SK-N-SH (cell line): ENCODE measurements at regions not wholly inside any gene's neighbourhood (a gene's known extent, or its start where the extent isn't known, plus 50 kb on each side); places are given as distances from the start of the nearest gene placed in this dataset.

Experiments
- CTCF ChIA-PET: fragments of 300-600, 350-600 bp; formaldehyde crosslinking; extraction: SDS; loops from one replicate; lab custom pipeline; 2021; lab: Yijun Ruan, JAX
- POLR2A ChIA-PET: fragments of 350-600 bp; sonication (Branson Sonifier 250); formaldehyde crosslinking; extraction: SDS; loops from one replicate; lab custom pipeline; 2020; ENCODE audit warnings: antibody characterized with exemption, inconsistent platforms; lab: Yijun Ruan, JAX
- DNase-seq: peaks from one replicate; pipeline ENCODE4 v3.0.0; 2012
- H2AFZ ChIP-seq: fragments of 200-600 bp; sonication (generic); 2 replicates; pipeline ENCODE4 v1.8.1; 2016; ENCODE audit warnings: antibody characterized with exemption, mild to moderate bottlenecking, low read depth
- H3F3A ChIP-seq: fragments of 200-600 bp; sonication (generic); replicated peaks from 2 replicates; pipeline ENCODE3; 2016; ENCODE audit warnings: antibody characterized with exemption, mild to moderate bottlenecking; ENCODE audit not compliant: insufficient read depth
- H3K27ac ChIP-seq, 2 experiments: fragments of 200-500 bp in 1 of 2; fragments of 200-600 bp in 1 of 2; sonication (Bioruptor generic) in 1 of 2; sonication (generic), shearing (Covaris generic) in 1 of 2; 2 replicates each; pipeline versions ENCODE4 v1.5.1 to v1.6.1; 2014 to 2016; ENCODE audit warnings: low read depth in 2 of 2, inconsistent platforms in 1 of 2, low read length in 1 of 2, mild to moderate bottlenecking in 1 of 2, mixed read lengths in 1 of 2
- H3K27me3 ChIP-seq: fragments of 200-600 bp; sonication (generic), shearing (Covaris generic); 2 replicates; pipeline ENCODE4 v1.6.1; 2016; ENCODE audit warnings: mixed run types; ENCODE audit not compliant: insufficient read depth
- H3K36me3 ChIP-seq, 2 experiments: fragments of 200-500 bp in 1 of 2; fragments of 200-600 bp in 1 of 2; sonication (Bioruptor generic) in 1 of 2; sonication (generic) in 1 of 2; replicated peaks in 1 of 2; 2 replicates each; pipeline versions ENCODE3 to v1.5.1; 2014 to 2016; ENCODE audit warnings: low read length in 1 of 2, mild to moderate bottlenecking in 1 of 2; ENCODE audit not compliant: insufficient read depth in 2 of 2, control insufficient read depth in 1 of 2
- H3K4me1 ChIP-seq, 2 experiments: fragments of 200-500 bp in 1 of 2; fragments of 200-600 bp in 1 of 2; sonication (Bioruptor generic) in 1 of 2; sonication (generic), shearing (Covaris generic) in 1 of 2; 2 replicates each; pipeline versions ENCODE4 v1.5.1 to v1.6.1; 2014 to 2016; ENCODE audit warnings: low read depth in 1 of 2, low read length in 1 of 2, mixed run types in 1 of 2; ENCODE audit not compliant: insufficient read depth in 2 of 2, control insufficient read depth in 1 of 2
- H3K4me2 ChIP-seq: fragments of 200-600 bp; sonication (generic), shearing (Covaris generic); 2 replicates; pipeline ENCODE4 v1.6.1; 2017; ENCODE audit warnings: mixed run types
- H3K4me3 ChIP-seq, 2 experiments: fragments of 200-500 bp in 1 of 2; fragments of 200-600 bp in 1 of 2; sonication (Bioruptor generic) in 1 of 2; sonication (generic), shearing (Covaris generic) in 1 of 2; 2 replicates each; pipeline versions ENCODE4 v1.5.1 to v1.8.1; 2014 to 2016; ENCODE audit warnings: low read depth in 2 of 2, inconsistent platforms in 1 of 2, low read length in 1 of 2, mild to moderate bottlenecking in 1 of 2, mixed read lengths in 1 of 2, moderate library complexity in 1 of 2
- H3K79me2 ChIP-seq: fragments of 200-600 bp; sonication (generic); 2 replicates; pipeline ENCODE4 v1.8.1; 2017; ENCODE audit warnings: mild to moderate bottlenecking; ENCODE audit not compliant: insufficient read depth
- H3K9ac ChIP-seq: fragments of 200-600 bp; sonication (generic); 2 replicates; pipeline ENCODE4 v1.6.1; 2017; ENCODE audit warnings: mixed run types
- H3K9me2 ChIP-seq: fragments of 200-600 bp; sonication (generic); 2 replicates; pipeline ENCODE4 v1.6.1; 2017; ENCODE audit warnings: mixed run types
- H3K9me3 ChIP-seq: fragments of 200-600 bp; sonication (generic); 2 replicates; pipeline ENCODE4 v1.6.1; 2017; ENCODE audit warnings: mixed run types, mild to moderate bottlenecking, moderate library complexity
- H4K20me1 ChIP-seq: fragments of 200-600 bp; sonication (generic); 2 replicates; pipeline ENCODE4 v1.6.1; 2017; ENCODE audit warnings: mild to moderate bottlenecking, mixed run types; ENCODE audit not compliant: insufficient read depth
- EZH2phosphoT487 ChIP-seq: fragments of 200-600 bp; sonication (generic); IDR thresholded peaks from 2 replicates; pipeline ENCODE4 v1.6.1; 2017; ENCODE audit warnings: low read depth, mixed run types, mild to moderate bottlenecking, antibody characterized with exemption, moderate library complexity, borderline replicate concordance
- FOXM1 ChIP-seq: IDR thresholded peaks from 2 replicates; pipeline ENCODE4 v1.4.0; 2012; ENCODE audit warnings: low read depth, mild to moderate bottlenecking
- MXI1 ChIP-seq: IDR thresholded peaks from 2 replicates; pipeline ENCODE4 v1.6.1; 2012; ENCODE audit warnings: mild to moderate bottlenecking, low read depth, low read length, improper control_type of control experiment
- POLR2AphosphoS5 ChIP-seq: IDR thresholded peaks from 2 replicates; pipeline ENCODE4 v1.6.1; 2012; ENCODE audit warnings: low read depth, low read length
- SMC3 ChIP-seq: IDR thresholded peaks from 2 replicates; pipeline ENCODE4 v1.6.1; 2012; ENCODE audit warnings: low read depth, low read length, improper control_type of control experiment
- WGBS: methylation state at CpG from one replicate; pipeline ENCODE4 v1.1.6; 2017; ENCODE audit warnings: low lambda C conversion rate; 5-methylcytosine and 5-hydroxymethylcytosine counted together
- TF ChIP-seq, protein P1 (sequence below): IDR thresholded peaks from 2 replicates; pipeline ENCODE4 v1.6.1; 2012; ENCODE audit warnings: mild to moderate bottlenecking, low read depth, low read length, moderate library complexity
- TF ChIP-seq, protein P2 (sequence below): IDR thresholded peaks from 2 replicates; pipeline ENCODE4 v1.4.0; 2012; ENCODE audit warnings: low read depth, borderline replicate concordance
- TF ChIP-seq, protein P3 (sequence below): fragments of 150-350 bp; IDR thresholded peaks from 2 replicates; pipeline ENCODE4 v1.6.1; 2017; ENCODE audit warnings: antibody characterized with exemption, low read length, low read depth, borderline replicate concordance
- TF ChIP-seq, protein P4 (sequence below): fragments of 200-600 bp; sonication (generic); IDR thresholded peaks from 2 replicates; pipeline ENCODE4 v1.6.1; 2017; ENCODE audit warnings: antibody characterized with exemption, mild to moderate bottlenecking, moderate library complexity
- TF ChIP-seq, protein P5 (sequence below): IDR thresholded peaks from 2 replicates; pipeline ENCODE4 v1.4.0; 2012; ENCODE audit warnings: low read depth, borderline replicate concordance

DNA sequence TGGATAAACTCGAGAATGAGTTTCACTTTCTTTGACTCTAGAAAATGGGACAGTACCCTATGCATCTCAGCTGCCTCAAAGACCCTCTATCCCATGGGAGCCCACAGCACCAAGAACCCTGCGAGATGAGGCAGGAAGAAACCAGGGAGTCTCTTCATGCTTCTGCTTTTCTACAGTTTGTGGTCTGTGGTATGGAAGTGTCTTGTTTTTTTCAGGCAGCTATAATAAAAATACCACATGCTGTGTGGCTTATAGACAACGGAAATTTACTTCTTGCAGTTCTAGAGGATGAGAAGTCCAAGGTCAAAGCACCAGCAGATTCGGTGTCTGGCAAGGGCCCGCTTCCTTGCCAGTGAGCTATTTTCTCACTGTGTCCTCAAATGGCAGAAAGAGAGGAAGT lies 257.9 kb downstream of the SUCLG1 start (continued):
- TF ChIP-seq, protein P1, sequence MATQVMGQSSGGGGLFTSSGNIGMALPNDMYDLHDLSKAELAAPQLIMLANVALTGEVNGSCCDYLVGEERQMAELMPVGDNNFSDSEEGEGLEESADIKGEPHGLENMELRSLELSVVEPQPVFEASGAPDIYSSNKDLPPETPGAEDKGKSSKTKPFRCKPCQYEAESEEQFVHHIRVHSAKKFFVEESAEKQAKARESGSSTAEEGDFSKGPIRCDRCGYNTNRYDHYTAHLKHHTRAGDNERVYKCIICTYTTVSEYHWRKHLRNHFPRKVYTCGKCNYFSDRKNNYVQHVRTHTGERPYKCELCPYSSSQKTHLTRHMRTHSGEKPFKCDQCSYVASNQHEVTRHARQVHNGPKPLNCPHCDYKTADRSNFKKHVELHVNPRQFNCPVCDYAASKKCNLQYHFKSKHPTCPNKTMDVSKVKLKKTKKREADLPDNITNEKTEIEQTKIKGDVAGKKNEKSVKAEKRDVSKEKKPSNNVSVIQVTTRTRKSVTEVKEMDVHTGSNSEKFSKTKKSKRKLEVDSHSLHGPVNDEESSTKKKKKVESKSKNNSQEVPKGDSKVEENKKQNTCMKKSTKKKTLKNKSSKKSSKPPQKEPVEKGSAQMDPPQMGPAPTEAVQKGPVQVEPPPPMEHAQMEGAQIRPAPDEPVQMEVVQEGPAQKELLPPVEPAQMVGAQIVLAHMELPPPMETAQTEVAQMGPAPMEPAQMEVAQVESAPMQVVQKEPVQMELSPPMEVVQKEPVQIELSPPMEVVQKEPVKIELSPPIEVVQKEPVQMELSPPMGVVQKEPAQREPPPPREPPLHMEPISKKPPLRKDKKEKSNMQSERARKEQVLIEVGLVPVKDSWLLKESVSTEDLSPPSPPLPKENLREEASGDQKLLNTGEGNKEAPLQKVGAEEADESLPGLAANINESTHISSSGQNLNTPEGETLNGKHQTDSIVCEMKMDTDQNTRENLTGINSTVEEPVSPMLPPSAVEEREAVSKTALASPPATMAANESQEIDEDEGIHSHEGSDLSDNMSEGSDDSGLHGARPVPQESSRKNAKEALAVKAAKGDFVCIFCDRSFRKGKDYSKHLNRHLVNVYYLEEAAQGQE = no peak
- TF ChIP-seq FOXM1 (no peak), EZH2phosphoT487 (no peak)
- TF ChIP-seq, protein P2, sequence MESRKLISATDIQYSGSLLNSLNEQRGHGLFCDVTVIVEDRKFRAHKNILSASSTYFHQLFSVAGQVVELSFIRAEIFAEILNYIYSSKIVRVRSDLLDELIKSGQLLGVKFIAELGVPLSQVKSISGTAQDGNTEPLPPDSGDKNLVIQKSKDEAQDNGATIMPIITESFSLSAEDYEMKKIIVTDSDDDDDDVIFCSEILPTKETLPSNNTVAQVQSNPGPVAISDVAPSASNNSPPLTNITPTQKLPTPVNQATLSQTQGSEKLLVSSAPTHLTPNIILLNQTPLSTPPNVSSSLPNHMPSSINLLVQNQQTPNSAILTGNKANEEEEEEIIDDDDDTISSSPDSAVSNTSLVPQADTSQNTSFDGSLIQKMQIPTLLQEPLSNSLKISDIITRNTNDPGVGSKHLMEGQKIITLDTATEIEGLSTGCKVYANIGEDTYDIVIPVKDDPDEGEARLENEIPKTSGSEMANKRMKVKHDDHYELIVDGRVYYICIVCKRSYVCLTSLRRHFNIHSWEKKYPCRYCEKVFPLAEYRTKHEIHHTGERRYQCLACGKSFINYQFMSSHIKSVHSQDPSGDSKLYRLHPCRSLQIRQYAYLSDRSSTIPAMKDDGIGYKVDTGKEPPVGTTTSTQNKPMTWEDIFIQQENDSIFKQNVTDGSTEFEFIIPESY = no peak
- TF ChIP-seq, all 33 proteins: peak for 0

DNA sequence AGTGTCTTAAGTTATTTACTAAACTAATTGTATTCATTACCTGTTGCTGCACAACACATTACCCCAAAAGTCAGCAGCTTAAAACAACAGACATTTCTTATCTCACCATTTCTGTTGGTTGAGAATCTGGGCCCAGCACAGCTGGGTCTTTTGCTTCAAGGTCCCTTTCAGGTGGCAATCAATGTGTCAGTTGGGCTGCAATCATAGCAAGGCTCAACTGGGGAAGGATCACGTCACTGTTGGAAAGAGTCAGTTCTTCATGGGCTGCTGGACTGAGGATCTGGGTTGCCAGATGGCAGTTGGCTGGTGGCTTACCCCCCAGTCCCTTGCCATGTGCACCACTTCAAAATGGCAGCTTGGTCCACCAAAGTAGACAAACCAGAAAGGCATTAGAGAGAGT lies 261.2 kb downstream of the SUCLG1 start:
- CTCF ChIA-PET = no interaction called here
- H3K9me3 ChIP-seq = no peaks in the 10 kb centered on the region
- no peak overlapping the region for H3K9ac ChIP-seq
- H2AFZ ChIP-seq = no peak overlapping the region
- DNase-seq = no peak
- TF ChIP-seq, protein P3, sequence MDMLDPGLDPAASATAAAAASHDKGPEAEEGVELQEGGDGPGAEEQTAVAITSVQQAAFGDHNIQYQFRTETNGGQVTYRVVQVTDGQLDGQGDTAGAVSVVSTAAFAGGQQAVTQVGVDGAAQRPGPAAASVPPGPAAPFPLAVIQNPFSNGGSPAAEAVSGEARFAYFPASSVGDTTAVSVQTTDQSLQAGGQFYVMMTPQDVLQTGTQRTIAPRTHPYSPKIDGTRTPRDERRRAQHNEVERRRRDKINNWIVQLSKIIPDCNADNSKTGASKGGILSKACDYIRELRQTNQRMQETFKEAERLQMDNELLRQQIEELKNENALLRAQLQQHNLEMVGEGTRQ = no peak
- TF ChIP-seq POLR2AphosphoS5 = no peak
- TF ChIP-seq, protein P4, sequence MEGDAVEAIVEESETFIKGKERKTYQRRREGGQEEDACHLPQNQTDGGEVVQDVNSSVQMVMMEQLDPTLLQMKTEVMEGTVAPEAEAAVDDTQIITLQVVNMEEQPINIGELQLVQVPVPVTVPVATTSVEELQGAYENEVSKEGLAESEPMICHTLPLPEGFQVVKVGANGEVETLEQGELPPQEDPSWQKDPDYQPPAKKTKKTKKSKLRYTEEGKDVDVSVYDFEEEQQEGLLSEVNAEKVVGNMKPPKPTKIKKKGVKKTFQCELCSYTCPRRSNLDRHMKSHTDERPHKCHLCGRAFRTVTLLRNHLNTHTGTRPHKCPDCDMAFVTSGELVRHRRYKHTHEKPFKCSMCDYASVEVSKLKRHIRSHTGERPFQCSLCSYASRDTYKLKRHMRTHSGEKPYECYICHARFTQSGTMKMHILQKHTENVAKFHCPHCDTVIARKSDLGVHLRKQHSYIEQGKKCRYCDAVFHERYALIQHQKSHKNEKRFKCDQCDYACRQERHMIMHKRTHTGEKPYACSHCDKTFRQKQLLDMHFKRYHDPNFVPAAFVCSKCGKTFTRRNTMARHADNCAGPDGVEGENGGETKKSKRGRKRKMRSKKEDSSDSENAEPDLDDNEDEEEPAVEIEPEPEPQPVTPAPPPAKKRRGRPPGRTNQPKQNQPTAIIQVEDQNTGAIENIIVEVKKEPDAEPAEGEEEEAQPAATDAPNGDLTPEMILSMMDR = no peak
- TF ChIP-seq MXI1 = no peak
- TF ChIP-seq, protein P5, sequence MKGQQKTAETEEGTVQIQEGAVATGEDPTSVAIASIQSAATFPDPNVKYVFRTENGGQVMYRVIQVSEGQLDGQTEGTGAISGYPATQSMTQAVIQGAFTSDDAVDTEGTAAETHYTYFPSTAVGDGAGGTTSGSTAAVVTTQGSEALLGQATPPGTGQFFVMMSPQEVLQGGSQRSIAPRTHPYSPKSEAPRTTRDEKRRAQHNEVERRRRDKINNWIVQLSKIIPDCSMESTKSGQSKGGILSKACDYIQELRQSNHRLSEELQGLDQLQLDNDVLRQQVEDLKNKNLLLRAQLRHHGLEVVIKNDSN = no peak
- TF ChIP-seq, protein P2 = no peak
- no peak for TF ChIP-seq SMC3
- H4K20me1 ChIP-seq = no peaks in the 10 kb centered on the region
- H3K9me2 ChIP-seq = no peaks in the 10 kb centered on the region
- no peaks in the 10 kb centered on the region for H3K4me1 ChIP-seq
- POLR2A ChIA-PET = no interaction called here
- no peaks in the 10 kb centered on the region for H3F3A ChIP-seq
- no peak overlapping the region for H3K27ac ChIP-seq
- no peak overlapping the region for H3K4me3 ChIP-seq
- WGBS = 9% methylated on average over 1 of the region's 1 CpG
- no peaks in the 10 kb centered on the region for H3K79me2 ChIP-seq
- H3K4me2 ChIP-seq = no peak overlapping the region
- no peaks in the 10 kb centered on the region for H3K36me3 ChIP-seq
- no peaks in the 10 kb centered on the region for H3K27me3 ChIP-seq
